HCEC 1CT (cell line): ENCODE measurements at regions not wholly inside any gene's neighbourhood (a gene's known extent, or its start where the extent isn't known, plus 50 kb on each side); places are given as distances from the start of the nearest gene placed in this dataset.
"Not testable (repeated sequence)": the region's sequence is repeated elsewhere in the genome, so short reads cannot be mapped to it uniquely, and the experiment has no call there.

Experiments used
- DNase-seq: peaks from one replicate; pipeline ENCODE4 v3.0.0-alpha.2; 2017

- peak; percentile 28 for DNase-seq
These were observed 185.2 kb downstream of the AVL9 start for GRCh38 chr7:32680259-32681173.

GRCh38 chr7:32679192-32679591 lies 183.9 kb downstream of the AVL9 start:
- no peak for DNase-seq

- DNase-seq, result no peak
These were observed 182.3 kb downstream of the AVL9 start for GRCh38 chr7:32677593-32677992.

- DNase-seq, result no peak
These were observed 181.1 kb downstream of the AVL9 start for GRCh38 chr7:32676249-32676941.

GRCh38 chr7:32673275-32673983 lies 178.1 kb downstream of the AVL9 start:
- no peak for DNase-seq

GRCh38 chr7:32670110-32671025 lies 175.1 kb downstream of the AVL9 start:
- peak; percentile 29 for DNase-seq

GRCh38 chr7:32669173-32669870 lies 174.0 kb downstream of the AVL9 start:
- peak; percentile 61 for DNase-seq

GRCh38 chr7:32668387-32669097 lies 173.3 kb downstream of the AVL9 start:
- DNase-seq, result peak; percentile 48

GRCh38 chr7:32667586-32667985 lies 172.3 kb downstream of the AVL9 start:
- DNase-seq, result not testable (repeated sequence)

- not testable (repeated sequence) for DNase-seq
These were observed 168.5 kb downstream of the AVL9 start for GRCh38 chr7:32663805-32664211.

GRCh38 chr7:32662509-32662908 lies 167.2 kb downstream of the AVL9 start:
- not testable (repeated sequence) for DNase-seq

GRCh38 chr7:32661929-32662328 lies 166.6 kb downstream of the AVL9 start:
- DNase-seq, result no peak

GRCh38 chr7:32661501-32661900 lies 166.2 kb downstream of the AVL9 start:
- no peak for DNase-seq

GRCh38 chr7:32660936-32661335 lies 165.6 kb downstream of the AVL9 start:
- no peak for DNase-seq

- DNase-seq, result no peak
These were observed 164.6 kb downstream of the AVL9 start for GRCh38 chr7:32659853-32660252.

- no peak for DNase-seq
These were observed 163.2 kb downstream of the AVL9 start for GRCh38 chr7:32658467-32658869.

- peak; percentile 63 for DNase-seq
These were observed 162.7 kb downstream of the AVL9 start for GRCh38 chr7:32658034-32658433.

- not testable (repeated sequence) for DNase-seq
These were observed 159.3 kb downstream of the AVL9 start for GRCh38 chr7:32654549-32654948.

GRCh38 chr7:32650356-32650755 lies 155.1 kb downstream of the AVL9 start:
- not testable (repeated sequence) for DNase-seq

GRCh38 chr7:32648408-32649156 lies 153.3 kb downstream of the AVL9 start:
- DNase-seq, result no peak
